ENCODE measurements at regions not wholly inside any gene's neighbourhood (a gene's known extent, or its start where the extent isn't known, plus 50 kb on each side); places are given as distances from the start of the nearest gene placed in this dataset.

- ChIA-PET POLR2A (no interaction called here), CTCF (interaction anchor here (1.4 kb wide), 1 partner anchor 577 kb away, joined by 3 read pairs; no protein-coding TSS in a partner anchor)
- peaks cover 4% of the 10 kb centered on the region; the same call in 1 of the 3 replicates for H3K4me1 ChIP-seq
- DNase-seq (ENCODE audit: low read depth in 1 of 2, low spot score in 1 of 2) (no peak), ATAC-seq (no peak), FAIRE-seq (no peak)
- H3K4me2 ChIP-seq = no peak overlapping the region
- no peaks in the 10 kb centered on the region for H3K9me3 ChIP-seq
- 76% methylated on average over 39 of the region's 39 CpGs for WGBS (ENCODE audit: missing lambda C conversion rate)
- H3K27ac ChIP-seq = no peak overlapping the region
- TF ChIP-seq FOSL2 (IDR thresholded peaks at IDR 0.05) = no peak
- TF ChIP-seq FOSL2 (CRISPR knock-in tag; IDR thresholded peaks at IDR 0.05) = no peak
- TF ChIP-seq BCL3 (IDR thresholded peaks at IDR 0.05) = no peak
- TF ChIP-seq CHD2 (IDR thresholded peaks at IDR 0.05; ENCODE audit: low read length, partially characterized antibody) = no peak
- no peak for TF ChIP-seq NR3C1 (IDR thresholded peaks at IDR 0.05)
- TF ChIP-seq JUN (IDR thresholded peaks at IDR 0.05) = no peak
- no peak for TF ChIP-seq MAFK (IDR thresholded peaks at IDR 0.05; ENCODE audit: partially characterized antibody)
- no peak for TF ChIP-seq RNF2 (IDR thresholded peaks at IDR 0.05; ENCODE audit: borderline replicate concordance, low read depth)
- TF ChIP-seq CBX8 (IDR thresholded peaks at IDR 0.05) = no peak
- no peak for TF ChIP-seq HMGXB4 (CRISPR knock-in tag; IDR thresholded peaks at IDR 0.05; ENCODE audit: borderline replicate concordance)
- no peak for TF ChIP-seq MYC (IDR thresholded peaks at IDR 0.05; ENCODE audit: borderline replicate concordance, low read length)
- TF ChIP-seq KDM5A (IDR thresholded peaks at IDR 0.05) = no peak
- TF ChIP-seq HES2 (IDR thresholded peaks at IDR 0.05) = no peak
- no peak overlapping the region for H3K4me3 ChIP-seq
Measured at GRCh38 chr16:87140211-87141200, 176.7 kb downstream of the C16orf95 start.

GRCh38 chr16:87141402-87141801 is 175.8 kb downstream of the C16orf95 start:
- ATAC-seq = no peak
- ChIA-PET CTCF (interaction anchor here (1.4 kb wide), 2 partner anchors 578 to 624 kb away, joined by 3 read pairs; no protein-coding TSS in a partner anchor), POLR2A (no interaction called here)
- TF ChIP-seq MAFK (IDR thresholded peaks at IDR 0.05; ENCODE audit: partially characterized antibody) = no peak
- TF ChIP-seq E2F6 (IDR thresholded peaks at IDR 0.05; ENCODE audit: borderline replicate concordance, low read depth) = no peak
- no peak for TF ChIP-seq MAX (IDR thresholded peaks at IDR 0.05)
- TF ChIP-seq HES2 (IDR thresholded peaks at IDR 0.05) = no peak
- TF ChIP-seq RAD21 (conservative IDR thresholded peaks at IDR 0.05 in 1 of 2, IDR thresholded peaks at IDR 0.05 in 1 of 2) = no peak
- no peak for TF ChIP-seq NFE2L2 (conservative IDR thresholded peaks at IDR 0.05; ENCODE audit: low read length)
- no peak for TF ChIP-seq ZSCAN20 (CRISPR knock-in tag; IDR thresholded peaks at IDR 0.05)
- no peak for TF ChIP-seq KDM1A (IDR thresholded peaks at IDR 0.05; ENCODE audit: low read depth)
- TF ChIP-seq SREBF2 (IDR thresholded peaks at IDR 0.05) = no peak
- no peak for TF ChIP-seq CBX8 (IDR thresholded peaks at IDR 0.05)
- no peak for TF ChIP-seq USF2 (IDR thresholded peaks at IDR 0.05)
- no peak for TF ChIP-seq ESRRA (IDR thresholded peaks at IDR 0.05; ENCODE audit: borderline replicate concordance, low read length)
- TF ChIP-seq BCL3 (IDR thresholded peaks at IDR 0.05) = no peak
- TF ChIP-seq ELK1 (IDR thresholded peaks at IDR 0.05; ENCODE audit: low read depth, low read length) = no peak
- TF ChIP-seq EHF (CRISPR knock-in tag; IDR thresholded peaks at IDR 0.05) = no peak
- no peak for TF ChIP-seq HOXB5 (CRISPR knock-in tag; IDR thresholded peaks at IDR 0.05)
- TF ChIP-seq ZNF302 (CRISPR knock-in tag; IDR thresholded peaks at IDR 0.05) = no peak
- TF ChIP-seq FOSL2 (IDR thresholded peaks at IDR 0.05) = no peak
- no peak for TF ChIP-seq FOSL2 (CRISPR knock-in tag; IDR thresholded peaks at IDR 0.05)
- FAIRE-seq = no peak
- Histone ChIP-seq H3K27ac (no peak overlapping the region), H3K4me3 (no peak overlapping the region), H3K4me1 (peaks cover 7% of the 10 kb centered on the region; the same call in 1 of the 3 replicates), H3K4me2 (no peak overlapping the region), H3K9me3 (no peaks in the 10 kb centered on the region)
- WGBS (ENCODE audit: missing lambda C conversion rate) = 48% methylated on average over 5 of the region's 5 CpGs
- no peak for DNase-seq (ENCODE audit: low read depth in 1 of 2, low spot score in 1 of 2)

All from A549 (cell line).